NOMO-1 (cell line): ENCODE measurements at regions not wholly inside any gene's neighbourhood (a gene's known extent, or its start where the extent isn't known, plus 50 kb on each side); places are given as distances from the start of the nearest gene placed in this dataset.
"Not testable (repeated sequence)": the region's sequence is repeated elsewhere in the genome, so short reads cannot be mapped to it uniquely, and the experiment has no call there.

ENCODE experiments used
- DNase-seq, 2 experiments: peaks; one replicate each; lab custom pipeline; 2025; ENCODE audit not compliant: unreplicated experiment in 2 of 2; lab: John Stamatoyannopoulos, UW

DNA sequence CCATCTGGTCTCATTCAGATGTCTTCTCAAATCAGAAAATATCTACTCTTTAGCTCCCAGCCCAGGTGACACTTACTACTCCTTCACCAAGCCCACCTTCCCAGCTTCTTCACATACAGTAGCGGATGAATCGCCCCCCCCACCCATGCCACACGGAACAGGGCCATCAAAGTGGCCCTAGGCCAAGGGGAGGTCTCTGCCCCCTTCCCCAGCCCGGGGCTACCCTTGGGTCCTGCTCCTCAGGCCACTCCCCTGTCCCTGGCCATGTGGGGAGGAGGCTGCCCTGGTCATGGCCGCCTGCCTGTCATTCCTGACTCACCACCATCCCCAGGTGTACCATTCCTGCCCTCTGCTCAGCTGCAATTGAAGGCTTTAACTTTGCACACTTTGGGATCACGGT is 142.8 kb downstream of the NECTIN1 start:
- DNase-seq, result no peak

DNA sequence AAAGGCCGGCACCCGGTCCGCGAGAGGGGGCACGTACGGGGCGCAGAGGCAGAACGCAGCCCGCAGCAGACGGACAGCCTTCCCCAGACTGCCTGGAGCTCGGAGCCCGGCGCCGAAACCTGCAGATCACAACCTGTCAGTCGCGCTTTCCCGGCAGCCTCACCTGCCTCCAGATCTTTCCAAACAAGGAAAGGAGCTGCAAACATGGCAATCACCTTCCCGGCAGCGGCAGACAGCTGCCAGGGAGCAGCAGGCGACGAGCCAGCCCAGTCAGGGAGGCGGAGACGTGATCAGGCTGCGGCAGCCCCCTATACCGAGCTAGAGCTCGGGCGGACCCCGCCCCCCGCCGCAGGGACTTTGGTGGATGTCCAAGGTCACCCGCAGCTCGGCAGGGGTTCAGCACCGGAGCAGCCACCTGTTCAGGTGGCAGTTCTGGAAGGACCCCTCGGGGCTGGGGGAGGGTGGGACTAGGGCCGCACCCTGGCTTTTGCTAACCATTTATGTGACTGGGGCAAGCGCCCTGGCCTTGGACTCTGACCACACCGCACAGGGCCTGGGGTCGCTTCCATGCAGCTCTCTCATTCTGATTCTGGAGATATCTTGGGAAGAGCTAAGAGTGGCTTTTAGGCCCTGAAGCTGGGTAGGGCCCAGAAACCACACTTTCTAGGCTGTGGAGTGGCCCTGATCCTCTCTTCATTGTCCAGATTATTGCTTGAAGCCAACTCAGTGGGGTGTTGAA is 143.8 kb downstream of the NECTIN1 start:
- peak in 1 of 2 experiments; percentile 16 for DNase-seq

DNA sequence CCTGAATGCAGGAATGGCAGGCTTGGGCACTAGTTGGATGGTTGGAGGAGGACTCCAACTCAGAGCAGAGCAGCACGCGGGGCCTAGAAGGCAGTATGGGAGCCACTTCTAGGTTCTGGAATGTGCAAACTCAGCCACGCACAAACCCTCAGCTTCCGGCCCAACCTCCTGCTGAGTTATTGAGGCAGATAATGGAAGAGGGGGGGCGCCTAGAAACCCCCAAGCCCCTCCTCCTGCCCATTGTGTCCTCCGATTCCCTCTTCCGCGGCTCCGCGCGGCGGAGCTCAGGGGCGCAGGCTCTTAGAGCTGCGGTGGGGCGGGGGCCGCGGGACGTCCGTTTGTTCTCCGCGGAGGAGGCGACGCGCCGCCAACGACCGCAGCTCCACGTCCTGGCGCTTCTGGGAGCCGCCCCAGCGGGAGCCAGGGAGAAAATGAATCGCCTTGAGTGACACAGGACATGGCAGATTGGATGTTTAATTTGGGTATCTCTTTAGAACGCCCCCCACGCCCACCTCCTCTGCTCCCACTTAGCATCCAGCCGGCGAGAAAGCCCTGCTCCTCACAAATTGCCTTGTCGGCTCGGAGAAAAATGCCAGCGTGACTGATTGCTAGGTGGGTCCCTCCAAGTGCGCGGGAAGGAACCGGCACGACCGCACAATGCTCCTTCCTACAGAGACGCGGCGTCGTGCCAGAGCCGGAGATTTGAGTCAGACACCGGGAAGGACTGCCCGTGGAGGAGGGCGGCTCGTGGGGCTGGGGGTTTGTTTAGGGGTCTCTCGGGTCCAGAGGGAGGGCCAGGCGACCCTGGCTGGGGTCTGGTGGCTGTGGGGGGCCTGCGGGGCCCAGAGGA is 144.6 kb downstream of the NECTIN1 start:
- peak; percentile 82 to 94 for DNase-seq

DNA sequence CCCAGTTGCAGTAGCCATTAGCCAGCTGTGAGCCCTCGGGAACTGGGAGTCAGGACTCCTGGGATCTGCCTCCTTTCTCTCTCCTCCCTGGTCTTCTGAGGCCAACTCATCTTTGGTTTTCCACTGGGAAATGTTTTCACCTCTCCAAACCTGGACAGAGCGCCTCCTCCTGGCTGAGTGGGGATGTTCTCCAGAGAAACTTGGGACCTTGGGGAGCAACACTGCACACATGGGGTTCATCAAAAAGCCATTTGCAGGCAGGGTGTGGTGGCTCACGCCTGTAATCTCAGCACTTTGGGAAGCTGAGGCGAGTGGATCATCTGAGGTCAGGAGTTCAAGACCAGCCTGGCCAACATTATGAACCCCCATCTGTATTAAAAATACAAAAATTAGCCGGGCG is 145.4 kb downstream of the NECTIN1 start:
- no peak for DNase-seq

DNA sequence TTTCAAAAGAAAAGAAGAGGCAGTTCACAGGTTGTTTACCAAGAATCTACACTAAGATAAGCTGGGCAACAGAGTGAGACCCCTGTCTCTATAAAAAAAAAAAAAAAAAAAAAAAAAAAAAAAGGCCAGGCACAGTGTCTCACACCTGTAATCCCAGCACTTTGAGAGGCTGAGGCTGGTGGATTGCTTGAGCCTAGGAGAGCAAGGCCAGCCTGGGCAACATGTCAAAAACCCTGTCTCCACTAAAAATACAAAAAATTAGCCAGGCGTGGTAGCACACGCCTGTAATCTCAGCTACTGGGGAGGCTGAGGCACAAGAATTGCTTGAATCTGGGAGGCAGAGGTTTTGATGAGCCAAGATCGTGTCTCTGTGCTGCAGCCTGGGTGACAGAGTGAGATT is 147.6 kb downstream of the NECTIN1 start:
- not testable (repeated sequence) for DNase-seq

- DNase-seq, result no peak
These were observed 148.2 kb downstream of the NECTIN1 start for GRCh38 chr11:119580751-119581150.

GRCh38 chr11:119580081-119580480 is 148.9 kb downstream of the NECTIN1 start:
- no peak for DNase-seq

GRCh38 chr11:119578521-119579191 is 150.3 kb downstream of the NECTIN1 start:
- DNase-seq, result peak; percentile 41 to 64

GRCh38 chr11:119573858-119574257 is 150.9 kb upstream of the THY1 start:
- peak; percentile 98 to 99 for DNase-seq

DNA sequence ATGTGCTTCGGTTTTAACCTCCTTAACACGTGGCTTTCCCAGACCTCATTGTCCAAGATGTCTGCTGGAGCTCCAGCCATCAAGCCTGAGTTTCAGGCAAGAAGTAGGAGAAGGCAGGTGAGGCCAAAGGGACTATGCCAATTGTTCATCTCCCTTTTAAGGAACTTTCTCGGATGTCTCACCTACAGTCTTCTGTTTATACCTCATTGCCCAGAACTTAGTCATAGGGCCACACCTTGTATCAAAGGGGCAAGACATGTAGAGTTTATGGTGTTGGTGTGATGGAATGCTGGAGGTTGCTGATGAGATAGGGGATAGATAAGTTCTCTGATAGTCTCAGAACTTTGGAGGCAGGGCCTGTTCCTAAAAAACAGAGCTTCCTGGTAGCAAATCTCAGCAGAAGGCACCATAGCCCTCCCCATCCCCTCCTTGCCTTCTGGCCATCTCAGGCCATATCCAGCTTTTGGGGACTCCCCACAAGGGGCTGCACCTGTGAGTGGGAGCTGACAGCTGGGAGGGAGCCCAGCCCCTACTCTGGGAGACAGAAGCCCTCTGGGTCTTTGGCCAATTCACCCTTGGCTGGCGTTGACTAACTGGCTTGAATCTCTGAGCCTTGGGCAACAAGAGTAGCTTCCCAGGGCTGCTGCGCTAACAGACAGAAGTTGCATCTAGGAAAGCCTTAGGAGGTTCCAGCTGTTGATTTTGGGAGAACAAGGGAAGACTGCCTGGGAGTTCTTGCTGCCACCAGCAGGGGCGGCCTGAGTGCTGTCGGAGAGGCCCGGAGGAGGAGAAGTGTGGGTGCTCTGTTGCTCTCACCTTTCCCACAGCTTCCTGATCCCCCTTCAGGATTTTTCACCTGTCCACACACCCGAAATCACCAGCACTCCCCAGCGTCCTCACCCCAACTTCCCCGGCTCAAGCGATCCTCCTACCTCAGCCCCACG is 149.8 kb upstream of the THY1 start:
- no peak for DNase-seq

DNA sequence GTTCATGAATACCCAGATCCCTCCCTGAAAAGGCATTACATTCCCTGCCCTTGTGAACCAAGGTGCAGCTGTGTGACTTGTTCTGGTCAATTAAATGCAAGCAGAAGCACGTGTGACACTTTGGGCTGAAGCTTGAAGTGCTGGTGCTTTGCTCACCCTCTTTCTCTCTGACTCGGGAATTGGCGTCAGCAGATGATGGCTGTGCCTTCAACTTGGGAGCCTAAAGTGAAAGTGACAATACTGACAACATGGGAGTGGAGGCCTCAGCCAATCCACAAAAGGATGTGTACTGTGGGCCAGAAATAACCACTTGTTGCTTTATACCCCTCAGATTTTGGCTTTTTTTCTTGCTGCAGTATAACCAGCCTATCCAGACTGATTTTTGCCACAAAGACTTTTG is 148.3 kb upstream of the THY1 start:
- no peak for DNase-seq

- DNase-seq, result no peak
These were observed 145.0 kb upstream of the THY1 start for GRCh38 chr11:119567688-119568582.

DNA sequence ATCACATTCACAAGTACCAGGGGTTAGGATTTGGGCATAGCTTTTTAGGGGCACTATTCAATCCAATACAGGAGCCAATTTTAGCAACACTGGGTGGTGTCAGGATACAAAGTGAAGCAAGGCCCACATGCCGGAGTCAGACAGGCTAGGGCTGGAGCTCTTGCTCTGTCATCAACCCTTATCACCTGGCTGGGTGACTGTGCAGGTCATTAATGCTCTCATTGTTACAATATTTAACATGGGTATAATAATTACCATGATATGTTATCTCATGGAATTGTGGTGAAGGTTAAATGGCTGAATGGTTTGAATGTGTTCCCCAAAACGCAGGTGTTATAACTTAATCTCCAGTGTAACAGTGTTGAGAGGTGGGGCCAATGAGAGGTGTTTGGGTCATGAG is 143.3 kb upstream of the THY1 start:
- DNase-seq, result no peak

- DNase-seq, result not testable (repeated sequence)
These were observed 142.7 kb upstream of the THY1 start for GRCh38 chr11:119565693-119566092.

DNA sequence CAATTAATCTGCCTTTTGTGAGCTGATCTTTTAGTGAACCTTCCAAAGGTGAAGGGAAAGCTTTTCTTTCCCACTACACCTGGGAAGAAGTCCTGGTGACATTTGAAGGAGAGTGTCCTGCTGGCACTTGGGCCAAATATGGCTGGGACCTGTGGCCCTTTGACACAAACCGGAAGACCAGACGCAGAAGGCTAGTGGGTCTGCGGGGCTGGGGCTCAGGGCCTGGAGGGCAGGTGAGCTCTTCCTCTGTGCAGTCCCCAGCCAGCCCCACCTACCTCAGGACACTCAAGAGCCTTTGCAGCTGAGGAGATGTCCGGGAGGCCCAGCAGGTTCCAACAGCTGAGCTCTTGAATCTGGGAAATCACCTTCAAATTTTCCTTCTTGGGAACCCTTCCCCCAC is 138.0 kb upstream of the THY1 start:
- DNase-seq, result no peak

- DNase-seq, result no peak
These were observed 137.3 kb upstream of the THY1 start for GRCh38 chr11:119560291-119560690.

DNA sequence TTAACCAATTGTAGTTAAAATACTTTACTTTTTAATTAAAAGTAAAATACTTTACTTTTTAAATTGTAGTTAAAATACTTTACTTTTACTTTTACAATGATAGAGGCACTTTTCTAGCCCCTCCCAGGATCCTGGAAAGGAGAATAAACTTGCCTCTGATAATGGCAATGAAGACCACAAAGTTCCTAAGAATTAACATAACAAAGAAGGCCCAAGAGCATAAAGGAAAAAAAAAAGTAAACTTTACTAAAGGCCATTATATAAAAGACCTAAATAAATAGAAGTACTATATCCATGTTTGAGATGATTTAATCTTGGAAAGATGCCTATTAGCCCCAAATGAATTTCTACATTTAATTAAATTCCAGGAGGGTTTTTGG is 129.1 kb upstream of the THY1 start:
- no peak for DNase-seq

GRCh38 chr11:119551420-119552105 is 128.6 kb upstream of the THY1 start:
- DNase-seq, result no peak
